Mucosa of descending colon (tissue), 3 donors: ENCODE measurements at regions not wholly inside any gene's neighbourhood (a gene's known extent, or its start where the extent isn't known, plus 50 kb on each side); places are given as distances from the start of the nearest gene placed in this dataset.

ENCODE experiments used
- ATAC-seq: fragments of 200-7000 bp; cut with Tn5 transposase; one replicate; pipeline ENCODE4 v1.9.1; 2020; ENCODE audit warnings: mild to moderate bottlenecking, moderate library complexity
- DNase-seq, 3 donors: peaks; one replicate each; pipeline ENCODE4 v3.0.0-alpha.2; 2020
- H3K36me3 ChIP-seq: fragments of 200-600 bp; one replicate; pipeline ENCODE4 v1.8.0; 2021; ENCODE audit warnings: low read depth, mild to moderate bottlenecking
- H3K4me1 ChIP-seq: fragments of 200-600 bp; one replicate; pipeline ENCODE4 v1.8.0; 2021; ENCODE audit warnings: low read depth, mild to moderate bottlenecking
- H3K4me3 ChIP-seq: fragments of 200-600 bp; one replicate; pipeline ENCODE4 v1.8.0; 2021; ENCODE audit warnings: mild to moderate bottlenecking
- H3K9me3 ChIP-seq: fragments of 200-600 bp; one replicate; pipeline ENCODE4 v1.8.0; 2021; ENCODE audit warnings: mild to moderate bottlenecking
- CTCF ChIP-seq: fragments of 200-600 bp; IDR thresholded peaks from one replicate; pipeline ENCODE4 v1.8.0; 2022; ENCODE audit warnings: antibody characterized with exemption, mild to moderate bottlenecking
- intact Hi-C, 2 donors: fragments of 100-400 bp; cut with DNase I in 1 of 2; cut with micrococcal nuclease in 1 of 2; formaldehyde crosslinking; loops; one replicate each; pipeline versions ENCODE4 v1.11.0 to v1.11.1; 2022; cut with DNase I, micrococcal nuclease
- donor health status: DM: no; HTN: no; CAD: no; lungs with moderate emphysema.
- donor health status: DM: no; HTN: no; CAD: no.
- donor health status: DM: no; HTN: yes; CAD: no.

- intact Hi-C loops: no loop called here
- no peak for DNase-seq
- TF ChIP-seq CTCF: no peak
Observed at GRCh38 chr21:31447505-31447904, 103.4 kb upstream of the TIAM1 start.

GRCh38 chr21:31446226-31446855, 102.3 kb upstream of the TIAM1 start:
- TF ChIP-seq CTCF: no peak
- no peaks in the 10 kb centered on the region for H3K4me1 ChIP-seq
- H3K36me3 ChIP-seq: no peaks in the 10 kb centered on the region
- H3K4me3 ChIP-seq: no peak overlapping the region
- DNase-seq (peak in 1 of 3 donors; percentile 8), ATAC-seq (peak; percentile 66)
- intact Hi-C loops: no loop called here
- H3K9me3 ChIP-seq: peaks cover 5% of the 10 kb centered on the region

More at GRCh38 chr21:31447505-31447904, 103.4 kb upstream of the TIAM1 start:
- no peak for ATAC-seq
- no peak overlapping the region for H3K4me3 ChIP-seq
- H3K4me1 ChIP-seq: no peaks in the 10 kb centered on the region
- H3K9me3 ChIP-seq: no peaks in the 10 kb centered on the region
- H3K36me3 ChIP-seq: no peaks in the 10 kb centered on the region

- Histone ChIP-seq H3K4me3 (no peak overlapping the region), H3K9me3 (peaks cover 12% of the 10 kb centered on the region), H3K4me1 (no peaks in the 10 kb centered on the region), H3K36me3 (no peaks in the 10 kb centered on the region)
- DNase-seq (no peak), ATAC-seq (no peak)
- no peak for TF ChIP-seq CTCF
- intact Hi-C loops: no loop called here
Observed at GRCh38 chr21:31445137-31445536, 101.1 kb upstream of the TIAM1 start.

GRCh38 chr21:31443736-31444521, 99.9 kb upstream of the TIAM1 start:
- Histone ChIP-seq H3K9me3 (peaks cover 12% of the 10 kb centered on the region), H3K4me3 (no peak overlapping the region), H3K36me3 (no peaks in the 10 kb centered on the region), H3K4me1 (no peaks in the 10 kb centered on the region)
- DNase-seq (peak in 1 of 3 donors; percentile 19), ATAC-seq (no peak)
- intact Hi-C loops: no loop called here
- TF ChIP-seq CTCF: no peak

- intact Hi-C loops: no loop called here
- H3K4me1 ChIP-seq: no peaks in the 10 kb centered on the region
- no peak for ATAC-seq
- no peak for TF ChIP-seq CTCF
- H3K36me3 ChIP-seq: no peaks in the 10 kb centered on the region
- no peak for DNase-seq
- no peak overlapping the region for H3K4me3 ChIP-seq
- peaks cover 12% of the 10 kb centered on the region for H3K9me3 ChIP-seq
Observed at GRCh38 chr21:31442339-31442738, 98.3 kb upstream of the TIAM1 start.
